ENCODE measurements at regions not wholly inside any gene's neighbourhood (a gene's known extent, or its start where the extent isn't known, plus 50 kb on each side); places are given as distances from the start of the nearest gene placed in this dataset.
"Not testable (repeated sequence)": the region's sequence is repeated elsewhere in the genome, so short reads cannot be mapped to it uniquely, and the experiment has no call there.

DNA sequence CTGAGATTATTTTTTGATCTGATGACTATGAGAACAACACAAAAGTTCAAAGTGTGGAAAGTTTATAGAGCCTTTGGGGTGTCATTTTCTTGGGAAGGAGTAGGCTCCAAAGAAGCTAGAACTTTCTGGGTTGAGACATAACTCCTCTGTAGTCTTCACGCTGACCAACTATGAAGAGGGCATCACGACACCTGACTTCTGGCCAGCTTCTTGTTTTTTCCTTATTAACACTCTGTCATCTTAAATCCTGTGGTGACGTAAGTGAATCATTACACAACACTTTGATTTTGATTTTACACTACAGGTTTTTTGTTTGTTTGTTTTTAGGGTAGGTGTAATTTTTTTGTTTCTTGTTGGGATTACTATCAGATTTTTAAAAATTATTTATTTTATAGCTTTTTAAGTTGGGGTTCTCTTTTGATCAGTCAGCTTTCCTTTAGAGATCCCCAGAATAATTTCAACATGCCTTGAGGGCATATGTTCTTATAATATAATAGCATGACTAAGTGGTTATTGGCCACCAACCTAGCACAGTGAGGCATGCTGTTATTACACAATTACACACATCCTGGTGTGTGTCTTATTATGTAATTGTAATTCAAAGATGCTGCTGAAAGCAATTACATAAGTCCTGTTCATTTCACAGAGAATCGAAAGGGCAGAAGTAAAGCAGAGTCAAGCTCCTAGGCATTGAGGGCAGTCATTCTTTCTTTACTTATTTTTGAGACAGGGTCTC is 281.6 kb upstream of the NOTCH2NLA start:
- TF ChIP-seq, protein P1, sequence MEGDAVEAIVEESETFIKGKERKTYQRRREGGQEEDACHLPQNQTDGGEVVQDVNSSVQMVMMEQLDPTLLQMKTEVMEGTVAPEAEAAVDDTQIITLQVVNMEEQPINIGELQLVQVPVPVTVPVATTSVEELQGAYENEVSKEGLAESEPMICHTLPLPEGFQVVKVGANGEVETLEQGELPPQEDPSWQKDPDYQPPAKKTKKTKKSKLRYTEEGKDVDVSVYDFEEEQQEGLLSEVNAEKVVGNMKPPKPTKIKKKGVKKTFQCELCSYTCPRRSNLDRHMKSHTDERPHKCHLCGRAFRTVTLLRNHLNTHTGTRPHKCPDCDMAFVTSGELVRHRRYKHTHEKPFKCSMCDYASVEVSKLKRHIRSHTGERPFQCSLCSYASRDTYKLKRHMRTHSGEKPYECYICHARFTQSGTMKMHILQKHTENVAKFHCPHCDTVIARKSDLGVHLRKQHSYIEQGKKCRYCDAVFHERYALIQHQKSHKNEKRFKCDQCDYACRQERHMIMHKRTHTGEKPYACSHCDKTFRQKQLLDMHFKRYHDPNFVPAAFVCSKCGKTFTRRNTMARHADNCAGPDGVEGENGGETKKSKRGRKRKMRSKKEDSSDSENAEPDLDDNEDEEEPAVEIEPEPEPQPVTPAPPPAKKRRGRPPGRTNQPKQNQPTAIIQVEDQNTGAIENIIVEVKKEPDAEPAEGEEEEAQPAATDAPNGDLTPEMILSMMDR (conservative IDR thresholded peaks at IDR 0.05 in 1 of 2, IDR thresholded peaks at IDR 0.05 in 1 of 2; ENCODE audit: low read depth in 1 of 2, low read length in 2 of 2): not testable (repeated sequence)
- TF ChIP-seq EZH2 (IDR thresholded peaks at IDR 0.05; ENCODE audit: low read length, missing control alignments): not testable (repeated sequence)
